SH-SY5Y (cell line): ENCODE measurements at regions not wholly inside any gene's neighbourhood (a gene's known extent, or its start where the extent isn't known, plus 50 kb on each side); places are given as distances from the start of the nearest gene placed in this dataset.

Experiments
- GATA2 ChIP-seq: IDR thresholded peaks from 2 replicates; pipeline ENCODE4 v1.6.1; 2011; ENCODE audit warnings: mild to moderate bottlenecking, low read depth, low read length
- GATA3 ChIP-seq: IDR thresholded peaks from 2 replicates; pipeline ENCODE4 v1.6.1; 2011; ENCODE audit warnings: low read depth, mild to moderate bottlenecking, low read length, moderate library complexity

- TF ChIP-seq GATA2 (no peak), GATA3 (no peak)
Measured at GRCh38 chr20:39150501-39150900, 188.4 kb downstream of the DHX35 start.
